ENCODE measurements at regions not wholly inside any gene's neighbourhood (a gene's known extent, or its start where the extent isn't known, plus 50 kb on each side); places are given as distances from the start of the nearest gene placed in this dataset.
"Not testable (repeated sequence)": the region's sequence is repeated elsewhere in the genome, so short reads cannot be mapped to it uniquely, and the experiment has no call there.

DNA sequence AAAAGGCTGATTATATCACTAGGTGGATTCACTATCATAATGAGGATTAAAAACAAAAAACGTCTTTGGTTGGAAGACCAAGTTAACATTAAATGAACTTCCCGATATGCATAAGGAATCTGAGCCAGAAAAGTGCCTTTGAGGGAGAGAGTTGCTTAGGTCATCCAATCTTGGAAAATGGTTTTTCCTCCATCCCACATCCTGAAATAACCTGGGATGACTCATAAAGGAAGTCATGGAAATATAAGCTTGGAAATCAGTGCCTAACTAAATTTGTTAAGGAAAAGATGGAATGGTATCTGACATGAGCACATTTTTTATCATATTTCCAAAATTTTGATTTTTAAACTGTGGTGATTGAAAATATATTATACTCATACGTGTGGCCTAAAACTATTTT, 66.0 kb downstream of the KBTBD8 start:
- CTCF ChIA-PET = no interaction called here
- DNase-seq (ENCODE audit: low read depth, low spot score) = no peak
- TF ChIP-seq CTCF (IDR thresholded peaks at IDR 0.05; ENCODE audit: insufficient read depth, low read length, missing control alignments) = no peak
- no peak overlapping the region for H3K4me3 ChIP-seq (ENCODE audit: low read depth, low read length)
- POLR2A ChIA-PET = no interaction called here

DNA sequence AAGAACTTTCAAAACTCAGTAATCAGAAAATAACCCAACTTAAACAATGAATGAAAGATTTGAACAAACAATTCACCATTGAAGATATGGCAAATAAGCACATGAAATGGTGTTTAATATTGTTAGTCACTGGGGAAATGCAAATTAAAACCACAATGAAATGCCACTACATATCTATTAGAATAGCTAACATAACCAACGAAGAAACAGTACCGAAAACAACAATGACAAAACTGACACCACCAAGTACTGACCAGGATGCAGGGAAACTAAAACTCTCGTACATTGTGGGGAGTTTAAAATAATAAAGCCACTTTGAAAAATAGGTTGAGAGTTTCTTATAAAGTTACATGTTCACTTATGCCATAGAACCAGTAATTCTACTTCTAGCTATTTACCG, 69.1 kb downstream of the KBTBD8 start:
- DNase-seq (ENCODE audit: low read depth, low spot score) = no peak
- CTCF ChIA-PET = no interaction called here
- POLR2A ChIA-PET = no interaction called here
- TF ChIP-seq CTCF (IDR thresholded peaks at IDR 0.05; ENCODE audit: insufficient read depth, low read length, missing control alignments) = no peak
- H3K4me3 ChIP-seq (ENCODE audit: low read depth, low read length) = no peak overlapping the region

GRCh38 chr3:67072640-67073039, 74.5 kb downstream of the KBTBD8 start:
- CTCF ChIA-PET = interaction anchor here (1.1 kb wide), 1 partner anchor 39 kb away, joined by 3 read pairs; no protein-coding TSS in a partner anchor
- not testable (repeated sequence) for DNase-seq (ENCODE audit: low read depth, low spot score); H3K4me3 ChIP-seq (ENCODE audit: low read depth, low read length)
- POLR2A ChIA-PET = interaction anchor here (0.6 kb wide), 1 partner anchor 28 kb away, joined by 6 read pairs; no protein-coding TSS in a partner anchor

GRCh38 chr3:67073812-67074211, 75.7 kb downstream of the KBTBD8 start:
- no peak overlapping the region for H3K4me3 ChIP-seq (ENCODE audit: low read depth, low read length)
- POLR2A ChIA-PET = no interaction called here
- no peak for TF ChIP-seq CTCF (IDR thresholded peaks at IDR 0.05; ENCODE audit: insufficient read depth, low read length, missing control alignments)
- DNase-seq (ENCODE audit: low read depth, low spot score) = no peak
- CTCF ChIA-PET = no interaction called here

- DNase-seq (ENCODE audit: low read depth, low spot score) = no peak
- CTCF ChIA-PET = no interaction called here
Observed at GRCh38 chr3:67075295-67075694, 77.2 kb downstream of the KBTBD8 start.

GRCh38 chr3:67076607-67077006, 78.5 kb downstream of the KBTBD8 start:
- DNase-seq (ENCODE audit: low read depth, low spot score) = no peak
- no peak overlapping the region for H3K4me3 ChIP-seq (ENCODE audit: low read depth, low read length)
- TF ChIP-seq CTCF (IDR thresholded peaks at IDR 0.05; ENCODE audit: insufficient read depth, low read length, missing control alignments) = no peak
- ChIA-PET POLR2A (no interaction called here), CTCF (no interaction called here)

More at GRCh38 chr3:67075295-67075694, 77.2 kb downstream of the KBTBD8 start:
- POLR2A ChIA-PET = no interaction called here
- no peak for TF ChIP-seq CTCF (IDR thresholded peaks at IDR 0.05; ENCODE audit: insufficient read depth, low read length, missing control alignments)
- H3K4me3 ChIP-seq (ENCODE audit: low read depth, low read length) = no peak overlapping the region

GRCh38 chr3:67077656-67078055, 79.5 kb downstream of the KBTBD8 start:
- TF ChIP-seq CTCF (IDR thresholded peaks at IDR 0.05; ENCODE audit: insufficient read depth, low read length, missing control alignments) = no peak
- DNase-seq (ENCODE audit: low read depth, low spot score) = peak; percentile 16
- POLR2A ChIA-PET = no interaction called here
- CTCF ChIA-PET = no interaction called here
- H3K4me3 ChIP-seq (ENCODE audit: low read depth, low read length) = no peak overlapping the region
